HepG2 (cell line): ENCODE measurements at regions not wholly inside any gene's neighbourhood (a gene's known extent, or its start where the extent isn't known, plus 50 kb on each side); places are given as distances from the start of the nearest gene placed in this dataset.
A peak's percentile ranks its signal among the peaks of the same experiment; 100 is the strongest.

Experiments
- ATF7 ChIP-seq, 2 experiments: fragments of 450-650 bp in 1 of 2; sonication (generic) in 1 of 2; formaldehyde crosslinking in 1 of 2; IDR thresholded peaks; 2 replicates each; pipeline versions ENCODE4 v1.4.0 to v1.6.1; 2016 to 2020; ENCODE audit warnings: antibody characterized with exemption in 1 of 2, mild to moderate bottlenecking in 1 of 2, missing genetic modification reagents in 1 of 2
- FOXM1 ChIP-seq: sonication (generic); formaldehyde crosslinking; IDR thresholded peaks from 2 replicates; pipeline ENCODE4 v1.5.0; 2020; ENCODE audit warnings: missing genetic modification reagents
- MIXL1 ChIP-seq: IDR thresholded peaks from 2 replicates; pipeline ENCODE4 v1.6.1; 2016
- NAIF1 ChIP-seq: sonication (generic); formaldehyde crosslinking; IDR thresholded peaks from 2 replicates; pipeline ENCODE4 v1.5.0; 2020; ENCODE audit warnings: mild to moderate bottlenecking, missing genetic modification reagents, borderline replicate concordance
- NFIC ChIP-seq: IDR thresholded peaks from 2 replicates; pipeline ENCODE4 v1.6.1; 2012; ENCODE audit warnings: mild to moderate bottlenecking, low read length, inconsistent platforms
- NR3C1 ChIP-seq: sonication (generic); formaldehyde crosslinking; IDR thresholded peaks from 2 replicates; pipeline ENCODE4 v1.4.0; 2020; ENCODE audit warnings: missing genetic modification reagents
- TEAD3 ChIP-seq: optimal IDR thresholded peaks from 2 replicates; pipeline ENCODE3; 2016; ENCODE audit warnings: borderline replicate concordance
- ZNF350 ChIP-seq: sonication (generic); formaldehyde crosslinking; IDR thresholded peaks from 2 replicates; pipeline ENCODE4 v1.4.0; 2020; ENCODE audit warnings: mild to moderate bottlenecking, low read depth, missing genetic modification reagents, borderline replicate concordance
- ZNF549 ChIP-seq: sonication (generic); formaldehyde crosslinking; IDR thresholded peaks from 2 replicates; pipeline ENCODE4 v1.5.0; 2020; ENCODE audit warnings: missing genetic modification reagents
- ZNF672 ChIP-seq: sonication (generic); formaldehyde crosslinking; IDR thresholded peaks from 2 replicates; pipeline ENCODE4 v1.8.1; 2022; ENCODE audit warnings: missing genetic modification reagents
- TF ChIP-seq, protein P1 (sequence below): sonication (generic); formaldehyde crosslinking; IDR thresholded peaks from 2 replicates; pipeline ENCODE4 v1.5.1; 2020; ENCODE audit warnings: mild to moderate bottlenecking, moderate library complexity, missing genetic modification reagents
- TF ChIP-seq, protein P2 (sequence below): sonication (generic); formaldehyde crosslinking; IDR thresholded peaks from 2 replicates; pipeline ENCODE4 v1.4.0; 2020; ENCODE audit warnings: mild to moderate bottlenecking, missing genetic modification reagents
- TF ChIP-seq, protein P3 (sequence below): IDR thresholded peaks from 2 replicates; pipeline ENCODE4 v1.6.1; 2016; ENCODE audit warnings: mild to moderate bottlenecking, missing biosample characterization, missing genetic modification reagents
- TF ChIP-seq, protein P4 (sequence below): sonication (generic); formaldehyde crosslinking; IDR thresholded peaks from 2 replicates; pipeline ENCODE4 v1.5.0; 2020; ENCODE audit warnings: mild to moderate bottlenecking, missing genetic modification reagents
- TF ChIP-seq, protein P5 (sequence below): IDR thresholded peaks from 2 replicates; pipeline ENCODE4 v1.6.1; 2016; ENCODE audit warnings: low read depth, missing genetic modification reagents, missing compliant biosample characterization
- TF ChIP-seq, protein P6 (sequence below): sonication (generic); formaldehyde crosslinking; IDR thresholded peaks from 2 replicates; pipeline ENCODE4 v1.4.0; 2020; ENCODE audit warnings: mild to moderate bottlenecking, missing genetic modification reagents

DNA sequence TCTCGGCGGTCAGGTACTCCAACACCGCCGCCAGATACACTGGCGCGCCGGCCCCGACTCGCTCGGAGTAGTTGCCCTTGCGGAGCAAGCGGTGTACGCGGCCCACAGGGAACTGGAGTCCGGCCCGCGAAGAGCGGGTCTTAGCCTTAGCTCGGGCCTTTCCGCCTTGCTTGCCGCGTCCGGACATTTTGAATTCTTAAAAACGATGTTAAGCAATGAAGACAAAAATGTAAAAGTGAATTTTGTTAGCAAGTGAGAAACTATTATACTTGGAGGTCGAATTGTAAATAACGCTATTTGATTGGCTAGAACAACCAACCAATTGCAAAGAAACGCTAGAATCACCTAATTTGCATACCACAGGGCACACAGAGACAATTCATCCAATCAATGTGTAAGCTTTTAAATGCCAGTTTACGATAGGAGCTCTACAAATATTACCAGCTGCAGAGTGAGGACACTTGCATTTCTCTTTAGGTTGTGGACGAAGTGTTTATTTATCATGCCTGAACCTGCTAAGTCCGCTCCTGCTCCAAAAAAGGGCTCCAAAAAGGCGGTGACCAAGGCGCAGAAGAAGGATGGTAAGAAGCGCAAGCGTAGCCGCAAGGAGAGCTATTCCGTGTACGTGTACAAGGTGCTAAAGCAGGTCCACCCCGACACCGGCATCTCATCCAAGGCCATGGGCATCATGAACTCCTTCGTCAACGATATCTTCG lies 112.0 kb downstream of the HFE start (continued):
- TF ChIP-seq NAIF1 (CRISPR knock-in tag): peak; percentile 87; the same call in 1 of the 2 replicates
- TF ChIP-seq, protein P1, sequence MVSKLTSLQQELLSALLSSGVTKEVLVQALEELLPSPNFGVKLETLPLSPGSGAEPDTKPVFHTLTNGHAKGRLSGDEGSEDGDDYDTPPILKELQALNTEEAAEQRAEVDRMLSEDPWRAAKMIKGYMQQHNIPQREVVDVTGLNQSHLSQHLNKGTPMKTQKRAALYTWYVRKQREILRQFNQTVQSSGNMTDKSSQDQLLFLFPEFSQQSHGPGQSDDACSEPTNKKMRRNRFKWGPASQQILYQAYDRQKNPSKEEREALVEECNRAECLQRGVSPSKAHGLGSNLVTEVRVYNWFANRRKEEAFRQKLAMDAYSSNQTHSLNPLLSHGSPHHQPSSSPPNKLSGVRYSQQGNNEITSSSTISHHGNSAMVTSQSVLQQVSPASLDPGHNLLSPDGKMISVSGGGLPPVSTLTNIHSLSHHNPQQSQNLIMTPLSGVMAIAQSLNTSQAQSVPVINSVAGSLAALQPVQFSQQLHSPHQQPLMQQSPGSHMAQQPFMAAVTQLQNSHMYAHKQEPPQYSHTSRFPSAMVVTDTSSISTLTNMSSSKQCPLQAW (CRISPR knock-in tag): peak; percentile 44
- TF ChIP-seq, protein P2, sequence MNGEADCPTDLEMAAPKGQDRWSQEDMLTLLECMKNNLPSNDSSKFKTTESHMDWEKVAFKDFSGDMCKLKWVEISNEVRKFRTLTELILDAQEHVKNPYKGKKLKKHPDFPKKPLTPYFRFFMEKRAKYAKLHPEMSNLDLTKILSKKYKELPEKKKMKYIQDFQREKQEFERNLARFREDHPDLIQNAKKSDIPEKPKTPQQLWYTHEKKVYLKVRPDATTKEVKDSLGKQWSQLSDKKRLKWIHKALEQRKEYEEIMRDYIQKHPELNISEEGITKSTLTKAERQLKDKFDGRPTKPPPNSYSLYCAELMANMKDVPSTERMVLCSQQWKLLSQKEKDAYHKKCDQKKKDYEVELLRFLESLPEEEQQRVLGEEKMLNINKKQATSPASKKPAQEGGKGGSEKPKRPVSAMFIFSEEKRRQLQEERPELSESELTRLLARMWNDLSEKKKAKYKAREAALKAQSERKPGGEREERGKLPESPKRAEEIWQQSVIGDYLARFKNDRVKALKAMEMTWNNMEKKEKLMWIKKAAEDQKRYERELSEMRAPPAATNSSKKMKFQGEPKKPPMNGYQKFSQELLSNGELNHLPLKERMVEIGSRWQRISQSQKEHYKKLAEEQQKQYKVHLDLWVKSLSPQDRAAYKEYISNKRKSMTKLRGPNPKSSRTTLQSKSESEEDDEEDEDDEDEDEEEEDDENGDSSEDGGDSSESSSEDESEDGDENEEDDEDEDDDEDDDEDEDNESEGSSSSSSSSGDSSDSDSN (CRISPR knock-in tag): peak; percentile 99
- TF ChIP-seq TEAD3 (CRISPR knock-in tag): peak; percentile 49
- TF ChIP-seq, protein P3, sequence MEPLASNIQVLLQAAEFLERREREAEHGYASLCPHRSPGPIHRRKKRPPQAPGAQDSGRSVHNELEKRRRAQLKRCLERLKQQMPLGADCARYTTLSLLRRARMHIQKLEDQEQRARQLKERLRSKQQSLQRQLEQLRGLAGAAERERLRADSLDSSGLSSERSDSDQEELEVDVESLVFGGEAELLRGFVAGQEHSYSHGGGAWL (CRISPR knock-in tag): peak; percentile 40
- no peak for TF ChIP-seq NR3C1 (CRISPR knock-in tag)
- TF ChIP-seq NFIC: peak; percentile 79
- TF ChIP-seq, protein P4, sequence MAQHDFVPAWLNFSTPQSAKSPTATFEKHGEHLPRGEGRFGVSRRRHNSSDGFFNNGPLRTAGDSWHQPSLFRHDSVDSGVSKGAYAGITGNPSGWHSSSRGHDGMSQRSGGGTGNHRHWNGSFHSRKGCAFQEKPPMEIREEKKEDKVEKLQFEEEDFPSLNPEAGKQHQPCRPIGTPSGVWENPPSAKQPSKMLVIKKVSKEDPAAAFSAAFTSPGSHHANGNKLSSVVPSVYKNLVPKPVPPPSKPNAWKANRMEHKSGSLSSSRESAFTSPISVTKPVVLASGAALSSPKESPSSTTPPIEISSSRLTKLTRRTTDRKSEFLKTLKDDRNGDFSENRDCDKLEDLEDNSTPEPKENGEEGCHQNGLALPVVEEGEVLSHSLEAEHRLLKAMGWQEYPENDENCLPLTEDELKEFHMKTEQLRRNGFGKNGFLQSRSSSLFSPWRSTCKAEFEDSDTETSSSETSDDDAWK (CRISPR knock-in tag): no peak
- TF ChIP-seq ZNF672 (CRISPR knock-in tag): 0 out of 2 replicates have a peak, but pooled peaks have one; percentile 62
- TF ChIP-seq, protein P5, sequence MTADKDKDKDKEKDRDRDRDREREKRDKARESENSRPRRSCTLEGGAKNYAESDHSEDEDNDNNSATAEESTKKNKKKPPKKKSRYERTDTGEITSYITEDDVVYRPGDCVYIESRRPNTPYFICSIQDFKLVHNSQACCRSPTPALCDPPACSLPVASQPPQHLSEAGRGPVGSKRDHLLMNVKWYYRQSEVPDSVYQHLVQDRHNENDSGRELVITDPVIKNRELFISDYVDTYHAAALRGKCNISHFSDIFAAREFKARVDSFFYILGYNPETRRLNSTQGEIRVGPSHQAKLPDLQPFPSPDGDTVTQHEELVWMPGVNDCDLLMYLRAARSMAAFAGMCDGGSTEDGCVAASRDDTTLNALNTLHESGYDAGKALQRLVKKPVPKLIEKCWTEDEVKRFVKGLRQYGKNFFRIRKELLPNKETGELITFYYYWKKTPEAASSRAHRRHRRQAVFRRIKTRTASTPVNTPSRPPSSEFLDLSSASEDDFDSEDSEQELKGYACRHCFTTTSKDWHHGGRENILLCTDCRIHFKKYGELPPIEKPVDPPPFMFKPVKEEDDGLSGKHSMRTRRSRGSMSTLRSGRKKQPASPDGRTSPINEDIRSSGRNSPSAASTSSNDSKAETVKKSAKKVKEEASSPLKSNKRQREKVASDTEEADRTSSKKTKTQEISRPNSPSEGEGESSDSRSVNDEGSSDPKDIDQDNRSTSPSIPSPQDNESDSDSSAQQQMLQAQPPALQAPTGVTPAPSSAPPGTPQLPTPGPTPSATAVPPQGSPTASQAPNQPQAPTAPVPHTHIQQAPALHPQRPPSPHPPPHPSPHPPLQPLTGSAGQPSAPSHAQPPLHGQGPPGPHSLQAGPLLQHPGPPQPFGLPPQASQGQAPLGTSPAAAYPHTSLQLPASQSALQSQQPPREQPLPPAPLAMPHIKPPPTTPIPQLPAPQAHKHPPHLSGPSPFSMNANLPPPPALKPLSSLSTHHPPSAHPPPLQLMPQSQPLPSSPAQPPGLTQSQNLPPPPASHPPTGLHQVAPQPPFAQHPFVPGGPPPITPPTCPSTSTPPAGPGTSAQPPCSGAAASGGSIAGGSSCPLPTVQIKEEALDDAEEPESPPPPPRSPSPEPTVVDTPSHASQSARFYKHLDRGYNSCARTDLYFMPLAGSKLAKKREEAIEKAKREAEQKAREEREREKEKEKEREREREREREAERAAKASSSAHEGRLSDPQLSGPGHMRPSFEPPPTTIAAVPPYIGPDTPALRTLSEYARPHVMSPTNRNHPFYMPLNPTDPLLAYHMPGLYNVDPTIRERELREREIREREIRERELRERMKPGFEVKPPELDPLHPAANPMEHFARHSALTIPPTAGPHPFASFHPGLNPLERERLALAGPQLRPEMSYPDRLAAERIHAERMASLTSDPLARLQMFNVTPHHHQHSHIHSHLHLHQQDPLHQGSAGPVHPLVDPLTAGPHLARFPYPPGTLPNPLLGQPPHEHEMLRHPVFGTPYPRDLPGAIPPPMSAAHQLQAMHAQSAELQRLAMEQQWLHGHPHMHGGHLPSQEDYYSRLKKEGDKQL: peak; percentile 47; the same call in 1 of the 2 replicates
- no peak; the same call in 1 of the 2 replicates for TF ChIP-seq FOXM1 (CRISPR knock-in tag)
- TF ChIP-seq, protein P6, sequence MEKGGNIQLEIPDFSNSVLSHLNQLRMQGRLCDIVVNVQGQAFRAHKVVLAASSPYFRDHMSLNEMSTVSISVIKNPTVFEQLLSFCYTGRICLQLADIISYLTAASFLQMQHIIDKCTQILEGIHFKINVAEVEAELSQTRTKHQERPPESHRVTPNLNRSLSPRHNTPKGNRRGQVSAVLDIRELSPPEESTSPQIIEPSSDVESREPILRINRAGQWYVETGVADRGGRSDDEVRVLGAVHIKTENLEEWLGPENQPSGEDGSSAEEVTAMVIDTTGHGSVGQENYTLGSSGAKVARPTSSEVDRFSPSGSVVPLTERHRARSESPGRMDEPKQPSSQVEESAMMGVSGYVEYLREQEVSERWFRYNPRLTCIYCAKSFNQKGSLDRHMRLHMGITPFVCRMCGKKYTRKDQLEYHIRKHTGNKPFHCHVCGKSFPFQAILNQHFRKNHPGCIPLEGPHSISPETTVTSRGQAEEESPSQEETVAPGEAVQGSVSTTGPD (CRISPR knock-in tag): no peak
- TF ChIP-seq ZNF549: no peak
- peak; percentile 77; the same call in 1 of the 2 replicates for TF ChIP-seq ZNF350
- no peak for TF ChIP-seq ATF7 (IDR thresholded peaks at IDR 0.05)
- no peak for TF ChIP-seq ATF7 (CRISPR knock-in tag; IDR thresholded peaks at IDR 0.05)
- peak; percentile 66 for TF ChIP-seq MIXL1
